GM10266 (cell line): ENCODE measurements at regions not wholly inside any gene's neighbourhood (a gene's known extent, or its start where the extent isn't known, plus 50 kb on each side); places are given as distances from the start of the nearest gene placed in this dataset.

Experiments
- DNase-seq: peaks from one replicate; pipeline ENCODE4 v3.0.0; 2012; ENCODE audit errors: extremely low spot score
- CTCF ChIP-seq: IDR thresholded peaks from 2 replicates; pipeline ENCODE4 v1.5.1; 2012; ENCODE audit warnings: mild to moderate bottlenecking, low read depth; ENCODE audit not compliant: control insufficient read depth, insufficient read depth; ENCODE audit errors: missing control alignments

DNA sequence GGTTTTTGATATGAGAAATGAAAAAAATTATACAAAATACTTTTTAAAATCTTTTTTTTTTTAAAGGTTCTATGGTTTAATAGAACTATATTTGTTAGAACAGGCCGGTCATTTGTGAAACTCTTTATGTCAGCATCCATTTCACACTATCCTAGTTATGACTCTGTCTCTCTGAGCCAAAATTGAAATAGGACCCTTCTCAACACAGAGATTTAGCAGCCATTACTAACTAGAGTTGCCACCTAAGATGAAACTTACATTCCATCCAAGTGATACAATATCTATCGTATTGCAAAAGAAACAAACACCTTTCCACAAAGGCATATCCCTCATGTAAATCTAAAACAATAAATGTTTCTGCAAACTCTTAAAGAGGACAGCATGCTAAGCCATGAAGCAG, 249.8 kb downstream of the CDH11 start:
- no peak for DNase-seq
- TF ChIP-seq CTCF, result no peak

- no peak for DNase-seq
- TF ChIP-seq CTCF, result no peak
Measured at GRCh38 chr16:64870859-64871258, 251.0 kb downstream of the CDH11 start.

DNA sequence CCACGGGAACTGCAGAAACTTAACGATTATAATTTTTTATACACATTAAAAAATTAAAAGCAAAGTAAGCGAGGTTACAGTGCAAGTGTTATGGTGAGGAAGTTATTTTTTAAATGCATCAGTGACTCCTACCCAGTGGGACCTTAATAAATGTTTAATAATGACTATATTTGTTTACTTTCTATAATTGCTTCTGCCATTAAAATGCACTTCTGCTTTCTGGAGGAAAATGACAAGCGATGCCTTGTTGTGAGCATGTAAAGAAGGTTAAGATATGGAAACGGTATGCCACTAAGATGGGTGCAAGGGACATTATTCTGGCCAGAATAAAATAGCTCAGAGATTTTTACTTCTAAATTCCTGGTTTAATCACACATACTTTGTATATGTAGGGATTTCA, 252.1 kb downstream of the CDH11 start:
- no peak for DNase-seq
- TF ChIP-seq CTCF, result no peak

DNA sequence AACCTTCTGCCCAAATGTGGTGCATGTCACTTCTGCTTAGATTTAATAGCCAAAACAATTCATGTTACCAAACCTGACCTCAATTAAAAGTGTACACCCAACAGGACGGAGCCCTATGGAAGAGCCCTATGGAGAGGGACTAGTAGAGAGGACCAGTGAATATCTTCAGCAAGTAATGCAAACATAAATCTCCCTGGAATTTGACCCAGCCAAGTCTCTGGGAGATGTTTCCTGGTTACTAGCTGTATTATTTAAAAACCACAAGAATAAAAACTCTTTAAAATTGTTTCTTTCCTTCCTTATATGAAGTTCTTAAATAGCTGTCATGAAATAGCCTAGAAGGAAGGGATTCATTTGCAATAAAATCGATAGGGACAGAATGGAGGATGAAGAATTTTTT, 255.8 kb downstream of the CDH11 start:
- DNase-seq, result no peak
- no peak for TF ChIP-seq CTCF

DNA sequence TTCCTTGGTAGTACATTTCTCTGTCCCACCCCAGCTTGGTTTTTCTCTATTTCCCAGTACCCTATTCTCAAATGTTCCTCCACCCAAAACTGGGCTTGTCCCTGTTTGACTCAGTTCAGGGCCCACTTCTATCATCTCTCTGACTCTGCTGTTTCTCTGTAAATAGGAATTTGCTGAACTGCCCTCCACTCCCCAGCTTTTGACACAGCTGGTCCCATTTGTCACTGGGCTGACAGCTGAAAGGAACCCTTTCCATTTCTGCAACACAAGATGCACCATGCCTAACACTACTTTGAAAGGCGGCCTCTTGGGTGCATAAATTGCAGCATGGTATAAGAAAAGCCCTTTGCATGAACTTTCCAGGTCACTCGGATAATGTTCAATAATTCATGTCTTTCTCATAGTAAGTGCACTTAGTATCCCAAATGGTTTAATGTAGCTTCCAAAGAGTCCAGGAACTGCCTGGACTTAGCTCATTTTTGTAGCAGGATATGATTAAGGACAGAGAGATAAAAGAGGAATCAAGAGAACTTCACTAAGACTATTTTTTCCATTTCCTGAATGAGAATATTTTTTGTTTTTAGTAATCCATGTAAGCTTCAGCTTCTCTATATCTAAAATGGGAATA, 256.7 kb downstream of the CDH11 start:
- no peak for TF ChIP-seq CTCF

GRCh38 chr16:64864232-64864809, 257.5 kb downstream of the CDH11 start:
- TF ChIP-seq CTCF, result no peak
- DNase-seq, result no peak

More for the DNA sequence above, 256.7 kb downstream of the CDH11 start:
- DNase-seq, result no peak

- no peak for DNase-seq
- TF ChIP-seq CTCF, result no peak
Measured at GRCh38 chr16:64858076-64858475, 263.8 kb downstream of the CDH11 start.
